Memory B cell (primary cell): ENCODE measurements at regions not wholly inside any gene's neighbourhood (a gene's known extent, or its start where the extent isn't known, plus 50 kb on each side); places are given as distances from the start of the nearest gene placed in this dataset.

Source experiments
- ATAC-seq: fragments of 150-1000 bp; cut with Tn5 transposase; 2 replicates; pipeline ENCODE4 v1.10.0; 2021; ENCODE audit warnings: low read depth, mild to moderate bottlenecking, moderate library complexity
- DNase-seq, 2 donors: peaks; one replicate each; pipeline ENCODE4 v3.0.0; 2022; ENCODE audit warnings: low spot score in 2 of 2
- H3K27ac Mint-ChIP-seq: one replicate; pipeline ENCODE4 v1.8.0; 2022; ENCODE audit warnings: mild to moderate bottlenecking, moderate library complexity, mixed read lengths
- H3K27me3 Mint-ChIP-seq: one replicate; pipeline ENCODE4 v1.8.0; 2022; ENCODE audit warnings: mixed read lengths
- H3K36me3 Mint-ChIP-seq: one replicate; pipeline ENCODE4 v1.8.0; 2022; ENCODE audit warnings: mild to moderate bottlenecking, mixed read lengths
- H3K4me1 Mint-ChIP-seq: one replicate; pipeline ENCODE4 v1.8.0; 2022; ENCODE audit warnings: mixed read lengths
- H3K4me3 Mint-ChIP-seq: one replicate; pipeline ENCODE4 v1.8.0; 2022; ENCODE audit warnings: mild to moderate bottlenecking, moderate library complexity, mixed read lengths
- H3K9me3 Mint-ChIP-seq: one replicate; pipeline ENCODE4 v1.8.0; 2022; ENCODE audit warnings: mixed read lengths

DNA sequence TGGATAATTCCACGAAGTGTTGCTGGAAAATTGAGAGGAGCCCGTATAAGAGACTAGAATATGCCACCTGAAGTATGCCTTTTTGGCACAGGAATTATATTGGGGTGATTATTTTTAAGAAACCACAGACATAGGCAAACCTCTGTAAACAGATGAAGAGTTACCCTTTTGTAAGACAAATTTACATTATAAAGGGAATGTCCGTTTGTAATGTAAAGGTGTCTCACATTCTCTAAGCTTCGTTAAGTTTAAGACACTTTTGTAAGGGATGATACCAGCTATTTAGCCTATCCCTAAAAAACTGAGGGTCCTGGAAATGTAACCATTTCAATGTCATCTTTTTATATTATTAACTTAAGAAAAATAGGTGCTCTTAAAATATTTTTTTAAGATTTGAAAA, 432.8 kb upstream of the SYT4 start:
- Mint-ChIP-seq H3K4me1 (no peaks in the 10 kb centered on the region), H3K27ac (no peak overlapping the region), H3K4me3 (no peak overlapping the region), H3K9me3 (no peaks in the 10 kb centered on the region), H3K27me3 (peaks cover 1% of the 10 kb centered on the region), H3K36me3 (no peaks in the 10 kb centered on the region)
- DNase-seq (no peak), ATAC-seq (no peak)

GRCh38 chr18:43714343-43715010, 437.2 kb upstream of the SYT4 start:
- Mint-ChIP-seq H3K4me3 (no peak overlapping the region), H3K9me3 (no peaks in the 10 kb centered on the region), H3K27me3 (no peaks in the 10 kb centered on the region), H3K27ac (no peak overlapping the region), H3K4me1 (no peaks in the 10 kb centered on the region), H3K36me3 (no peaks in the 10 kb centered on the region)
- no peak for ATAC-seq
- no peak for DNase-seq

DNA sequence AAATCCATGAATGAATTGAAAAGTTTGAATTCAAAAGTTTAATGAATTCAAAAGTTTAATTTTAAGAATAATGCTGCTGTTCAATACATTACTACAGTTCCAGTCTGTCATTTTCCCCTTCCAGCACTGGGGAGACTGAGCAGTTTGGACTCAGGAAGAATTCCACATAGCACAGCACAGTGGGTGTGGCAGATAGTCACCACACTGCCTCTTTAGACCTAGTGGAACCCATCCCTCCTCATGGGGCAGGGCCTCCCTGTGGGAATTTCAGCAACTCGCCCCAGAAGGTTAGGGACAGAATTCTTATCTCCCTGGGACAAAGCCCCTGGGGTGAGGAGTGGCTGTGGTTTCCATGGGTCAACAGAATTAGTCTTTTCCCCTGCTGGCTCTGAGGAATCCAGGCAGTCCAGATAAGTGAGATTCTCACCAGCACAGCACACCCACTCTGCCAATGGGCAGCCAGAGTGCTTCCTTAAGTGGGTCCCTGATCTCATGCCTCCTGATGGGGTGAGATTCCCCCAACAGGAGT, 442.0 kb upstream of the SYT4 start:
- Mint-ChIP-seq H3K27me3 (no peaks in the 10 kb centered on the region), H3K36me3 (no peaks in the 10 kb centered on the region), H3K4me3 (no peak overlapping the region), H3K9me3 (peaks cover 6% of the 10 kb centered on the region), H3K27ac (no peak overlapping the region), H3K4me1 (no peaks in the 10 kb centered on the region)
- DNase-seq = no peak
- ATAC-seq = no peak

- Mint-ChIP-seq H3K4me1 (no peaks in the 10 kb centered on the region), H3K27ac (no peak overlapping the region), H3K9me3 (peaks cover 8% of the 10 kb centered on the region), H3K27me3 (no peaks in the 10 kb centered on the region), H3K4me3 (no peak overlapping the region), H3K36me3 (no peaks in the 10 kb centered on the region)
- no peak for DNase-seq
- ATAC-seq = no peak
These were observed 442.8 kb upstream of the SYT4 start for GRCh38 chr18:43720041-43720440.

DNA sequence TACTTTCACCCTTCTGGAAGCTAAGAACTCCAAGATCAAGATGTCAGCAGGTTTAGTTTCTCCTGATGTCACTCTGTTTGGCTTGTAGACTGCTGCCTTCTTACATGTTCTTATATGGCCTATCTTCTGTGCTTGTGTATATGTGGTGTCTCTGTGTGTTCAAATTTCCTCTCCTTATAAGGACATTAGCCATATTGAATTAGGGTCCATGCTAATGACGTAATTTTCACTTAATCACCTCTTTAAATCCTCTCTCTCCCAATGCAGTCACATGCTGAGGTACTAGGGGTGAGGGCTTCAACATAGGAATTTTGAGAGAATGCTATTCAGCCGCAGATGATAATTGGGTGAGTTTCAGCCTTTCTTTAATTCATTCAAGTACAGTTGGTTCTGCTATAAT, 458.3 kb upstream of the SYT4 start:
- Mint-ChIP-seq H3K27ac (no peak overlapping the region), H3K4me3 (no peak overlapping the region), H3K27me3 (no peaks in the 10 kb centered on the region), H3K36me3 (no peaks in the 10 kb centered on the region), H3K4me1 (no peaks in the 10 kb centered on the region), H3K9me3 (peaks cover 5% of the 10 kb centered on the region)
- DNase-seq (no peak), ATAC-seq (no peak)

- Mint-ChIP-seq H3K27ac (no peak overlapping the region), H3K36me3 (no peaks in the 10 kb centered on the region), H3K9me3 (peaks cover 8% of the 10 kb centered on the region), H3K4me3 (no peak overlapping the region), H3K4me1 (no peaks in the 10 kb centered on the region), H3K27me3 (no peaks in the 10 kb centered on the region)
- DNase-seq = no peak
- no peak for ATAC-seq
These were observed 467.9 kb upstream of the SYT4 start for GRCh38 chr18:43744960-43745745.

- no peak for DNase-seq
- Mint-ChIP-seq H3K4me3 (no peak overlapping the region), H3K4me1 (no peaks in the 10 kb centered on the region), H3K36me3 (no peaks in the 10 kb centered on the region), H3K27ac (no peak overlapping the region), H3K27me3 (no peaks in the 10 kb centered on the region), H3K9me3 (peaks cover 7% of the 10 kb centered on the region)
- no peak for ATAC-seq
These were observed 473.9 kb upstream of the SYT4 start for GRCh38 chr18:43751203-43751602.

- ATAC-seq = no peak
- Mint-ChIP-seq H3K4me3 (no peak overlapping the region), H3K36me3 (no peaks in the 10 kb centered on the region), H3K27me3 (no peaks in the 10 kb centered on the region), H3K4me1 (no peaks in the 10 kb centered on the region), H3K27ac (no peak overlapping the region), H3K9me3 (peaks cover 7% of the 10 kb centered on the region)
- no peak for DNase-seq
These were observed 474.5 kb upstream of the SYT4 start for GRCh38 chr18:43751835-43752234.

DNA sequence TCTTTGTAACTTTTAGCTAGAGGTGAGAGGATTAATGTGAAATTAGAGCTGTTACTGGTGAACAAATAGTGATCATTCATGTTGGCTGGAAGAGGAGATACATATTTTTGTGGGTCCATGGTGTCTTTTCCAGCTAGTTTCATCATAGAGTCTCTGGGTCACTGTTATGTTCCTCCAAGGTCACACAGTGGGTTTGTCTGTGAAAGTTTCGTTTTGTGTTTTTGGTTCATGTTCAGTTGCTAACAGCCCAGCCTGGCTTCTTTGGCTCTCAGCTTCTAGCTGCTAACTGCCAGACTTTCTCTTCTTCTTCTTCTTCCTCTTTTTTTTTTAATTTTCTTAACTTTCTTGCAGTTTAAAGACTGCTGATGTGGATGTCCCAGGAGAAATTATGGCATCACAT, 480.0 kb upstream of the SYT4 start:
- H3K9me3 Mint-ChIP-seq = peaks cover 4% of the 10 kb centered on the region
- DNase-seq = no peak
- no peaks in the 10 kb centered on the region for H3K27me3 Mint-ChIP-seq
- no peak overlapping the region for H3K4me3 Mint-ChIP-seq
- H3K27ac Mint-ChIP-seq = no peak overlapping the region
- ATAC-seq = no peak
- no peaks in the 10 kb centered on the region for H3K36me3 Mint-ChIP-seq
- no peaks in the 10 kb centered on the region for H3K4me1 Mint-ChIP-seq

DNA sequence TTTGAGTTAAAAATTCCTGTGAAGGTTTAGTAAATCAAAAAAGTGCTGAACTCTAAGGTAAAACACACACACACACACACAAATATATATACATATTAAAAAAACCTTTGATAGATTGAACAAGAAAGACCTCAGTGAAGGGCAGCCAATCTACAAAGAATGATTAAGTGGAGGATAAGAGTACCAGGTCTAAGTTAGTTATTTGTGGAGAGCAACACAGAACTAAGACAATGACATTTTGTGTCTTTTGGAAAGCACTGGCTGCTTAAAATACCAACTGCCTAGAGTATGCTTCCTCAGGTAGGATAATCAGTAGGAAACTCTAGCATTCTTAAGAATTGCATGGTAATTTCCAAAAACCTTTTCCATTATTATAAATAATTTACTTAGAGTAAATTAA, 481.4 kb upstream of the SYT4 start:
- Mint-ChIP-seq H3K27ac (no peak overlapping the region), H3K36me3 (no peaks in the 10 kb centered on the region), H3K9me3 (peaks cover 4% of the 10 kb centered on the region), H3K4me3 (no peak overlapping the region), H3K4me1 (no peaks in the 10 kb centered on the region), H3K27me3 (no peaks in the 10 kb centered on the region)
- no peak for DNase-seq
- ATAC-seq = no peak

GRCh38 chr18:43760010-43760409, 482.7 kb upstream of the SYT4 start:
- Mint-ChIP-seq H3K36me3 (no peaks in the 10 kb centered on the region), H3K4me3 (no peak overlapping the region), H3K27ac (no peak overlapping the region), H3K9me3 (peaks cover 1% of the 10 kb centered on the region), H3K4me1 (no peaks in the 10 kb centered on the region), H3K27me3 (no peaks in the 10 kb centered on the region)
- no peak for ATAC-seq
- DNase-seq = no peak

DNA sequence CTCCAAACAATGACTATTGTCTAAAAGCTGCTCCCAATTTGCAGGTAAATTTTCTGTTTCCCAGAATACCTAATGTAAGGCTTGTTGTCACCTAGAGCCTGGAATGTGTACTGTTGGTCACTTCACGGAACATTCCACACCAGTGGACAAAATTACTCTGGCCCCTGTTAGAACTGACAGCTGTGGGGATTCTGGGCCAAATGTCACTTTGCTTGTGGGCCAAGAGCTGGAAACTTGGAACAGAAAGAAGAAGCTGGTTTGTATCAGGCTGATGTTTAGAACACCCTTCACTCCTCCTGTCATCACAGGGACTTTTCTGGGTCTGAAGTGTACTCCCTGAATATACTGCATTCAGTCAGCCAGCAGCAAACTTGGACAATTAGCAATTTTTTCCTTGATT, 495.6 kb upstream of the SYT4 start:
- Mint-ChIP-seq H3K4me1 (no peaks in the 10 kb centered on the region), H3K27me3 (no peaks in the 10 kb centered on the region), H3K9me3 (no peaks in the 10 kb centered on the region), H3K27ac (no peak overlapping the region), H3K4me3 (no peak overlapping the region), H3K36me3 (no peaks in the 10 kb centered on the region)
- ATAC-seq = no peak
- no peak for DNase-seq

DNA sequence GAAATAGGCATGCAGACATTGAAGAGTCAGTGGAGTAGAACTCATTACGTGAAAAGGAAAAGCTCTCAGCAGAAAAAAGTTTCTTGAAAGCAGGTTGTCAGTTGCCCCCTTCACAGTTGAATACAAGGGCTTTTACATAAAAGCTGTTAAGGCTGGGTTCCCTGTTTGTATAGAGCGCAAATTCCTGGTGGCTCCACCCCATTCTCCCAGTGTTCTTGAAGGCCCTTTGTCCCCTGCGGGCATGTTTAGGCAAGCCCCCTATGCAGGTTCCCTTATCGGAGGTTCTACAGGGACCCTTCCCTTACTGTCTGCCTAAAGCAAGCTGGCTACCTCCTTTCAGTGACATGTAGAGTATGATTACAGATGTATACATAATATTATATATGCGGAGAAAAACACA, 497.2 kb upstream of the SYT4 start:
- no peak overlapping the region for H3K4me3 Mint-ChIP-seq
- no peaks in the 10 kb centered on the region for H3K9me3 Mint-ChIP-seq
- ATAC-seq (no peak), DNase-seq (no peak)
- H3K27me3 Mint-ChIP-seq = no peaks in the 10 kb centered on the region
- H3K4me1 Mint-ChIP-seq = no peaks in the 10 kb centered on the region
- no peaks in the 10 kb centered on the region for H3K36me3 Mint-ChIP-seq
- no peak overlapping the region for H3K27ac Mint-ChIP-seq

DNA sequence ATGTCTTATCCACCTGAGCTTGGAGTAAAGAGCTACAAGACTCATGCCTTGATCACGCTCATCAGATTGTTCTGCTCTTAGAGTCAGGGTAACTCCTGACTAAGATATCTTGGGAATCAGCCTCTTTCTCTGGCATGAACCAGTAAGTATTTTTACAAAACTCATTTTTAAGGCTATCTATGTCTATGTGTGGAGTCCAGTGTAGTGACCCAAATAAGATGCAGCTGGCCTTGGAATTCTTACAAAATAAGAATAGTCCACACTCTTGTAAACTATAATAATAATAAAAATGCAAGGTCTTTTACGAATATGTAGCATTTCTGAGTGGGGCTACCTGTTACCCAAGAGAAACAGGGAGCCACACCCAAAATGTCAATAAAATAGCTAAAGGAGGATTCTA, 498.3 kb upstream of the SYT4 start:
- Mint-ChIP-seq H3K9me3 (no peaks in the 10 kb centered on the region), H3K4me3 (no peak overlapping the region), H3K4me1 (no peaks in the 10 kb centered on the region), H3K27me3 (no peaks in the 10 kb centered on the region), H3K27ac (no peak overlapping the region), H3K36me3 (no peaks in the 10 kb centered on the region)
- DNase-seq (no peak), ATAC-seq (no peak)

DNA sequence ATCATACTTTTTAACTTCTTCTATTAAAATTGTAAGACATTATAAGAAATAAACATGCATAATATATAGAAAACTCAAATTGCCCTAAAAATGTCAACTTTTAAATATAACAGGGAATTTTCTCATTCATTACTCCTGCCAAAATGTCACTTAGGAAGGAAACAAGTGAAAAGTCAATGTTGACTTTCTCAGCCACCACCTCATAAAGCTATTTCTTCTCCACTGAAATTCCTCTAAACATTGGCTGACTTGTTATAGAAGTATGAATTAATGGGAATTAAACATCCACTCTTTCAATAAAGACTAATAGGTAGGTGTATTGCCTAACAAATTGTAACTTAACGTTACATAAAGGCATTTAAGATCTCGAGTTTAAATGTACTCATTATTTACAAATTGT, 499.7 kb upstream of the SYT4 start:
- Mint-ChIP-seq H3K4me1 (no peaks in the 10 kb centered on the region), H3K9me3 (no peaks in the 10 kb centered on the region), H3K4me3 (no peak overlapping the region), H3K27ac (no peak overlapping the region), H3K36me3 (no peaks in the 10 kb centered on the region), H3K27me3 (no peaks in the 10 kb centered on the region)
- no peak for DNase-seq
- ATAC-seq = no peak
